GM21786 (cell line): ENCODE measurements at regions not wholly inside any gene's neighbourhood (a gene's known extent, or its start where the extent isn't known, plus 50 kb on each side); places are given as distances from the start of the nearest gene placed in this dataset.
"Not testable (repeated sequence)": the region's sequence is repeated elsewhere in the genome, so short reads cannot be mapped to it uniquely, and the experiment has no call there.

Experiments used
- ATAC-seq: cut with Tn5 transposase; IDR thresholded peaks from one replicate; pipeline ENCODE4 v1.9.1; 2021; ENCODE audit not compliant: unreplicated experiment

DNA sequence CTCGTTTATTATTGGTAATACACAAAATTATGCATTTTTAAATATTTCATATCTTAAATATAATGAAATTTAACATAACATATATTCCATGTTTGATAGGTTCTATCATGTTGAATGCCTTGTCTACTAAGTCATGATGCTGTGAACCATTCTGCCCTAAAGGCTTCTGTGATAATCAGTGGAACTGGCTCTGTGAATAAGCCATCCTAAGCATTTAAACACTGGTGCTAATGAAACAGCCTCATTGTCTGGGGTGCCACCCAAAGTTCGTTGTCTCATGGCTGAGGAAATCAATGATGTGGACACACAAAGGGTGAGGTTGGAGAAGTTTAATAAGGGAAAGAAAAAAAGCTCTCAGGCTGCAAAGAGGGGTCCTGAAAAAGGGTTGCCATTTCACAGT, 264.7 kb upstream of the ZRANB2 start:
- ATAC-seq, result no peak

- no peak for ATAC-seq
Observed at GRCh38 chr1:71343686-71344416, 263.0 kb upstream of the ZRANB2 start.

- ATAC-seq, result no peak
Observed at GRCh38 chr1:71339238-71339637, 258.4 kb upstream of the ZRANB2 start.

DNA sequence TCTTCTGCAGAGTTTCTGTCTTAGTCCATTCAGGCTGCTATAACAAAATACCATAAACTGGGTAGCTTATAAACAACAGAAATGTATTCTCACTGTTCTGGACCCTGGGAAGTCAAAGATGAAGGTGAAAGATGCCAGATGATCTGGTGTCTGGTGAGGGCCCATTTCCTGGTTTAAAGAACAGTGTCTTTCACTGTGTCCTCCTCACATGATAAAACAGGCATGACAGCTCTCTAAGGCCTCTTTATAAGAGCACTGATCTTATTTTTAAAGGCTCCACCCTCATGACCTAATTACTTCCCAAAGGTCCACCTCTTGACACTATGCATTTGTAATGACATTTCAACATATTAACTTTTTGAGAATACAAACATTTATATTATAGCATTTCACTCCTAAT, 250.2 kb upstream of the ZRANB2 start:
- no peak for ATAC-seq

GRCh38 chr1:71324671-71325267, 243.9 kb upstream of the ZRANB2 start:
- no peak for ATAC-seq

DNA sequence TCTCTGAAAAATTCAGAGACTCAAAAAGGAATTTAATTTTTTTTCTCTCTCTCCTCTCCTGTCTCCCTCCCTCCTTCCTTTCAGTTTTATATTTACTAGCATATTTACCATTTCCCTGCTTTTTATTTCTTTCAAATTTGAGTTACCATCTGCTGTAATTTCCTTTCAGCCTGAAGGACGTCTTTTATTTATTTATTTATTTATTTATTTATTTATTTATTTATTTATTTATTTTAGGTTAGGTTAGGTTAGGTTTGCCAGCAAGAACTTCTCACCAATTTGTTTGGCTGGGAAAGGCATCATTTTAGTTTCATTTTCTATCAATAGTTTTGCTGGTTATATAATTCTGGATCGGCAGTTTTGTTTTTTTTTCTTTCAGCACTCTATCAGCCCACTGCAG, 231.7 kb upstream of the ZRANB2 start:
- no peak for ATAC-seq

DNA sequence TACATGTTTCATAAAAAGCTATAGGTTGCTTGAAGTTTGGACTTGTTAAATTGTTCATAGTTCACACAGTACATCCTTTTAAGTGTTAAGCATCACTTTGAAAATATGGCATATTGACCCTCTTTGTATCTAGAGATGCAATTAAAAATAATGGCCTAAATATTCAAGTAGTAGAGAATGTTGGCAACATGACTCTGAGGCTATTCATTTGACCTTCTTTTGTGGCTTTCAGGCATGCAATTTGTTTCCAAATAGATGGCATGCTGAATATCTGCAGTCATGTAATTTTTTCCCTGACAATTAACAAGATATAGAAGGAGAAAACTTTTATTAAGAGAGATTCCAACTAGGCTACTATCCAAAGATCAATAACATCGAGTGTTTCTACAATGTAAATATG, 230.5 kb upstream of the ZRANB2 start:
- no peak for ATAC-seq

- ATAC-seq, result peak; percentile 86
Observed at GRCh38 chr1:71307451-71307850, 226.6 kb upstream of the ZRANB2 start.

GRCh38 chr1:71304125-71304524, 223.3 kb upstream of the ZRANB2 start:
- ATAC-seq, result no peak

GRCh38 chr1:71303617-71304041, 222.8 kb upstream of the ZRANB2 start:
- no peak for ATAC-seq

DNA sequence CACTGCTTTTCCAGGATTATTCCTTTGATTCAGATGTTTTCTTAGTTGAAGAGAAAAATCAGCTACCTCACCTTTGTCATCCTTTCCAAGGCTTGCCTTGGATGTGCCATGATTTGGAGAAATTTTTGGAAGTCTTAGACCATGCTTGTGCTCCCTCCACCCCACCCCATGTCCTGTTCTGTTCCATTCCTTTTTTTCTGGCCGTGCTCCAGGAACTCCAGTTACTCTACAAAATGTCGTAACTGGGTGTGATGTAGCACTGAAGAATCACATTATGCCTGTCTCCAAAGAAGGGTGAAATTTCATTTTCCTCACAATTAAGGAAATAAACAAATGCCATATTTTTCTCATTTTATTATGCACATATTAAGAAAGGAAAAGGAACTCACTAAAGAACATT, 217.8 kb upstream of the ZRANB2 start:
- ATAC-seq, result no peak

DNA sequence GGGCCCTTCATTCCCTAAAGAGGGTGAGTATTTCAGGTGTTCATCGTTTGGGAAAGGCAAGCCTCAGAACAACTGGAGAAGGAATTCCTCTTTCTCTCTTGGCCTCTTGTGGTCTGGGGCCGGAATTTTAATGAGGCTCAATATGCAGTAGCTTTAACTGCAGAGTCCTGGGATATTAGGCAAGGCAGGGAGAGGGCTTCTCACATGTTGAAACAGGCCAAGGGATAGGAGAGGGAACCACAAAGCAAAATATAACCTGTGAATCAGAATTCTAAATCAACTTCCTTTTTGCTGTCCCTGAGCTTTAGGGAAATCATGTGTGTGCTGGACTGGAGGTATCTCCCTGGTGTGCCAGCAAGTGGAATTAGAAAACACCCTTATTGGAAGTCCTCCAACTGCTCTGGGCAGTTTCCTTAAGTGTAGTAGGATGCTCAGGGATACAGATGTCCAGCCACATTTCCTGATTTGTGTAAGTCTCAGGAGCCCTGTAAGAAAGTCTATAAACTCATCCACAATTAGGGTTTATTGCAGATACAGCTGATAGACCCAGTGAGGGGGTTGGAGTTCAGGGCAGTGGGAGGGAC, 215.8 kb upstream of the ZRANB2 start:
- ATAC-seq, result no peak

- no peak for ATAC-seq
Observed at GRCh38 chr1:71295350-71295749, 214.5 kb upstream of the ZRANB2 start.

DNA sequence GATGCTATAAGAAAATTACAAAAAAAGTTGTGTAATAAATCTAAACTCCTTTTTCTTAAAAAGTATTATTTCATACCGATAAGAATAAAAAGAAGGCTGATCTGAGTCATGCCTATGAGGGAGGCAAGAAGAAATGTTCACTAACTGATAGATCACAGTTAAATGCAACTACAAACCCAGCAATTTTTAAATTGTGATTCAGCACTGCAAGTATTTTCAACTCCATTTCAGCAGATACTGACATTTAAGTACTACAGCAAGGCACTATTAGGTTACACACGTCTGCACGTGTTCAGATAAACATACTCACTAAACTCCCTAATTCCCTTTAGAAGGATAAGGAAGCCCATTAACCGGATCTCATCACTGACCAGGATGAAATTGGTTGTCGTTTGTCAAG, 213.3 kb upstream of the ZRANB2 start:
- no peak for ATAC-seq

GRCh38 chr1:71292203-71292602, 211.4 kb upstream of the ZRANB2 start:
- ATAC-seq, result no peak

GRCh38 chr1:71290506-71291237, 209.8 kb upstream of the ZRANB2 start:
- ATAC-seq, result not testable (repeated sequence)

DNA sequence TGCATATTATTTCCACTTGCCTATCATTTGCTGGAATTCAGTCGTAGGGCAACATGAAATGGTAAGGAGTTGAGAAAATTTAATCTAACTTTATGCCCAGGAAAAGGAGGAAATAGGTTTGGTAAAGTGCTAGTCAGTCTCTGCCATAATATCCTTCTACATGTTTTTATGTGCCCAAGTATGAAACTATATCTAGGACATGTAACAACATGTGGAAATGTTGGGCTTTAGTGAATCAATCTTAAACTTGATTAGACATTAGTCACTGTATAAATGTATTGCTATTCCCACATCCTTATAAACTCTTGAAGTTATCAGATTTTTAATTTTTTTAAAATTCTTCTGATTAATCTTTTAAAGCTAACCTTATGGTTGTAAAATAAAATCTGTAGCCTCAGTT, 204.7 kb upstream of the ZRANB2 start:
- ATAC-seq, result no peak

DNA sequence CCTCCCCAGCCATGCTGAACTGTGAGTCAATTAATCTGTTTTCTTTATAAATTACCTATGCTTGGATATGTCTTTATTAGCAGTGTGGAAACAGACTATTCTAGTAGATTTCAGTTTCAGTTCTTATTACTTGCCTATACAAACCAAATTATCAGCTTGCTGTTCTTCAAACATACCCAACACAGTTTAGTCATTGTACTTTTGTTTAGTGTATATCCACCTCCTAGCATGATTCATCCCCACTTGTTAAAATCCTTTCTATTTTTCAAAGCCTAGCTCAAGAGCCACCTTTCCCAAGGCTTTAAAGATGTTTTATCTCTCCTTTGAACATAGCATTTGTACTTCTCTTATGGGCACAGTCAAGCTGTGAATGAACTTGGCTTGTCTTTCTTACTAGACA, 195.6 kb upstream of the ZRANB2 start:
- no peak for ATAC-seq

- no peak for ATAC-seq
Observed at GRCh38 chr1:71273334-71273733, 192.5 kb upstream of the ZRANB2 start.

DNA sequence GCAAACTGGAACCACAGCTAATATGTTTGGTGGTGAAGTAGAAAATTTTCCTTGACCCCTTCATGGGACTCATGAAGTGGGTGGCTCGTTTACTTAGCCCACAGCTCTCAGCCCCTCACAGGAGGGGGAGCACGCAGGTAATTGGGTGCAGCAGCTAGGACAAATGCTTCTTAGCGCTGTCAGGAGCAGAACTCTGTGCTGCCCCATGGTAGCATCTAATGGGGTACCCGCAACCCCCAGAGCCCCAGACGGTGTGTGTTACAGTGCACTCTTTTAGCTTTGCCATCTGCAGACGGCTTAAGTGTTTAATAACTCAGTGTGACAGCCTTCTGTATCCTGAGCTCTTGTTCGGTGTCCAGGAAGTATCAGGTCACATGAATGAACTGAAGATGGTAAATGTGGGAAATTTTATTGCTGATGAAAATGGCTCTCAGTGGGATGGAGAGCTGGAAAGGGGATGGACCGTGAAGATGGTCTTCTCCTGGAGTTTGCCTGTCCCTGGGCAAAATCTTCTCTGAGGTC, 189.6 kb upstream of the ZRANB2 start:
- ATAC-seq, result no peak

DNA sequence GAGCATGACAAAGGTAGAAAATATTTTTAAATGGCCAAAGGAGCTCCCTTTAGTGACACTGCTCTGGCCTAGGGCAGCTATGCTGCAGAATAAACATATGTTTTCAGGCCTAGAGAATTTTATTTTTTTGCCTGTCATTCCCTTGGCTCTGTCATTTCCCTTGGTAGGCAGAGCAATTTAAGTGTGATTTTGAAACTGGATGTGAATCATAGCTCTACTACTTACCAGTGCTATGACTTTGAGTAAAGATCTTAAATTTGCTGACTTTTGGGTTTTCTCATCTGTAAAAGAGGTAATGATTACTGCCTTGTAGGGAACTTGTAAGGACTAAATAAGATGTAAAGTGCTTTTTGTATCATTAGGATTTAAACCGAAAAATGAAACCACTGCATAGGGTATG, 189.0 kb upstream of the ZRANB2 start:
- ATAC-seq, result no peak

- ATAC-seq, result no peak
Observed at GRCh38 chr1:71269179-71269578, 188.3 kb upstream of the ZRANB2 start.
